CD4-positive, alpha-beta T cell treated with Interleukin-4 for 4 hours (primary cell): ENCODE measurements at regions not wholly inside any gene's neighbourhood (a gene's known extent, or its start where the extent isn't known, plus 50 kb on each side); places are given as distances from the start of the nearest gene placed in this dataset.

ENCODE experiments used
- DNase-seq: peaks from one replicate; pipeline ENCODE4 v3.0.0-alpha.2; 2020

- no peak for DNase-seq
Measured at GRCh38 chr9:28032268-28032590, 458.9 kb upstream of the C9orf72 start.

DNA sequence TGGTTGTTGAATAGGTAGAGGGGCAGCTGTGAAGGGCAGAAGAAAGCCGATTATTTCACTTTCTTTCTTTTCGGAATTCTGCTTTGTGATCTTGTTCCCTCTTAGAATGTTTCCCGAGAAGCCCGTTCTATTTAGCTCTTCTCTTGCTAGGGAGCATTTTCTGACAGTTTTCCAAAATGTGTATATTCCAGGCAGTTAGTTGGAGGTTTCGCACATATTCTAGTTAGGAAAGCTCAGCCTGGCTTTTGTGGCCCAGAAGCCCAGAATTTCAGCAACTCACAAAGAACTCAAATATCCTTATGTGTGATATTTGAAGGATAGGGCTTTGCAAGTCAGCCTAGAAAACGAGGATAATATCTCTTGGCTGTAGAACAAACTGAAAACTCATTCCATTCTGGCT lies 461.0 kb upstream of the C9orf72 start:
- DNase-seq, result no peak

DNA sequence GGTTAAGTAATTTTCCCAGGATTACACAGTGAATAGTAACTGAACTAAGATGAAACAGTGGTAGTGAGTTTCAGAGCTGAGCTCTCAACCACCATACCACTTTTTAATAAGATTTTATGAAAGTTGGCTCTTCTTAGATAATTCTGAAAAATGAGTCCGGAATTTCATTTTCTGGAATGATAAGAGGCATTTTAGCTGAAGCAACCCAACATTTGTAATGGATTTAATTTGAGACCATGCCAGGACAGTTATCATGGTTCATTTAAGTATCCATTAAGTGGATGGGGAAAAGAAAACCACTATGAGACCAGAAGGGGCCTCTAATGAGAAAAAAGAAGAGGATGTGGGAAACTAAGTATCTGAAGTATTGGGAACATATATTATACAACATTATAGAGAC lies 464.7 kb upstream of the C9orf72 start:
- no peak for DNase-seq

- no peak for DNase-seq
Measured at GRCh38 chr9:28045051-28045450, 471.8 kb upstream of the C9orf72 start.

DNA sequence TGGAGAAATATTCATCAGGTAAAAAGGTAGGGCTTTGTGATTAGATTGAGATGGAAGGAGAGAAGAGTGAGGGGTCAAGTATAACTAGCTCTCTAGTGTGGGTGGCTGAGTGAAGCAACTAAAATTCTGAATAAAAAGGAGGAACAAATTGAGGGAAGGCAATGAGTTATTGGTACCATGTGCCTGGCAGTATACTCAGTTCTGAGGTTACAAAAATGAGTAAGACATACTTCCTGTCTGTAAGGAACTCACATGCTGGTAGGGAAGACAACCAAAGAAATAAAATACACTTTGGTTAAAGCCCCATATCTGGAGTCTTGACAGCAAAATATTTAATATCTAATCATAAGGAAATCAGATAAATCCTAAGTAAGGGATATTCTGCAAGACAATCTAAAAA lies 476.8 kb upstream of the C9orf72 start:
- DNase-seq, result no peak

GRCh38 chr9:28050941-28051340 lies 477.7 kb upstream of the C9orf72 start:
- no peak for DNase-seq

DNA sequence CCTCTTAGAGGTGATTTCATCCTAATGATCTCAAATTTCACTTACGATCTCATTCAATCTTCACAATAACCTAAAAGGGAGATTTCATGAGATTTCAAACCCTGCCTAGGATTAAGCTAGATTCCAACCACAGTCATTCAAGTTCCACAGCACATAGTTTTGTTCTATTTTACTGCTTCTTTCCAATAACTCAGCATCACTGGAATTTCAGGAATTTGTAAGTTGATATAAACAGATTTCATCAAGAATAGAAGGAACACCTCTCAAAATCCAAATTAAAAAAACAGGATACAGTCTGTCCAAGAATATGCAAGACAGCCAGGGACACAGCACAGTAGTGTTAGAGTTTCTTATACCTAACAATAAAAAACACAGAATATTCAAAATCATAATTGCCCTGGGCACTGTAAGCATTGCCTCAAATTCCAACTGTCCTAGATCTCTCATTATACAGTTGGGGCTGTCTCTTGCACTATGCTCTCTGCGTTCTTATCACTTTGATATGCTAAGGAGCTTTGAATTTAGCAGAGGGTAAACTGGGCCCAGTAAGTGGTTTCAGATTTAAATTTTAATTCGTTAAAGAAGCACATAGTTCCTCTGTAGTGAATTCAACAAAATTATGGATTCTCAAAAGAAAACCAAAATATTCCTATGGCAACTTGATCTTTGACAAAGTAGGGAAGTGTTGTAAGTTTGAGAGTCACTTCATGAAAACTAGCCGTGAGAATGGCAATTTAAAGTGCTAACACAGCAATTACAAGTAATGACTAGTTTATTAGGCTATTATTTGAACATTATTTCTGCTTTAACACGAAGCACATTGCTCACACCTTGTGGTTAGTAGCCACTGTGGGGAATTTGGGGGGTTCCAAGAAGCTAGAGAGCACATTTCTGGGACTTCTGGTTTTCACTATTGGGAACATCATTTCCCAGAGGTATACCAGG lies 478.6 kb upstream of the C9orf72 start:
- DNase-seq, result no peak

DNA sequence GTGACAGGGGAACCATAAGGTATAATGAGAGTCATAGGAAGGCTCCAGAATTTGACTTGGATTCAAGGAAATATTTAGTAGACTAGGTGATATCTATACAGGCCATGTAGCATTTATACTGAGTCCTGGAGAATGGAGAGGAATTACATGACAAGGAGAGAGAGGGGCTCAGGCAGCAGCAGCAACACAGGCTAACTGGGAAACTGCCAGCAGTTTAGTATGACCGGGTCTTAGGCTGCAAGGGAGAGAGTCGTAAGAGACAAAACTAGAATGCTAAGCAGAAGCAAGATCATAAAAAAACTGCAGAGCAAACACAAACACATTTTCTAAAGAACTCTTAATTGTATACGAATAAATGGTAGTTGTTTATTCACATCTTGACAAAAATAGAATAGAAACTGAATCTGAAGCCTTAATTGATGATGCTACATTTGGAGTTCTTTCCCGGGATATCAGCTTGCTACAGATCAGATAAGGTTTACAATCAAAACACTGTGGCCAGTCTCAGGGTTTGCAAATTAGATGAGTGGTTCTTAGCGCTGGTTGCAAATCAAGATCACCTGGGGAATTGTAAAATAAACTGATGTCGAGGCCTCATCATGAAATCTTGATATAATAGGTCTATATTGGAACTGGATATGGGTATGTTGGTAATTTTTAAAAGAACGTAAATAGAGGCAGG lies 480.0 kb upstream of the C9orf72 start:
- DNase-seq, result no peak

GRCh38 chr9:28056006-28056405 lies 482.7 kb upstream of the C9orf72 start:
- DNase-seq, result no peak

GRCh38 chr9:28056466-28056865 lies 483.2 kb upstream of the C9orf72 start:
- DNase-seq, result no peak

- no peak for DNase-seq
Measured at GRCh38 chr9:28059192-28059591, 485.9 kb upstream of the C9orf72 start.

DNA sequence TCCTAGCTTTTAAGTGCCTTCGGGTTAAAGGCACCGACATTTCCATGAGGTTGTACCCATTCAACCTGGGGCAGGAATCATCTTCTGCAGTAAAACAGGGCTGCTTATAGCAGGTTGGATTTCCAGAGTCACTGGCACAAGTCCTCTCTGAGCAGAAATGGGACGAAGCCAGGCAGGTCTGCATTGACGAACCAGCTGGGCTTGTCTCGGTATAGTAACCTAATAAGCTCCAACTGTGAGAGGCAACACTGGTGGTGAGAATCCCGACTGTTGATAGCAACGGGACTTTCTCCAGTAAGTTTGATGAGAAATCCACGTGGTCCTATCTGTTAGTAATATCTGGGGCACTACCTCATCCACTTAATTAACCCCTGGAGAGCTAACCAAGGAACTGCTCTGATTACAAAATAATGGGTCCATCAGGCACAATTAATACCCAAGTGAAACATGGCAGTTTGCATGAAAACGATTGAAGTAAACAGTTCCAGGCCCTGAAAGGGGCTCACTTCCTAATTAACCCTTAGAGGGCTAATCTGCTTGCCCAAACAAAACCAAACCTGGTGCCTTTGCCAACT lies 491.0 kb upstream of the C9orf72 start:
- no peak for DNase-seq

DNA sequence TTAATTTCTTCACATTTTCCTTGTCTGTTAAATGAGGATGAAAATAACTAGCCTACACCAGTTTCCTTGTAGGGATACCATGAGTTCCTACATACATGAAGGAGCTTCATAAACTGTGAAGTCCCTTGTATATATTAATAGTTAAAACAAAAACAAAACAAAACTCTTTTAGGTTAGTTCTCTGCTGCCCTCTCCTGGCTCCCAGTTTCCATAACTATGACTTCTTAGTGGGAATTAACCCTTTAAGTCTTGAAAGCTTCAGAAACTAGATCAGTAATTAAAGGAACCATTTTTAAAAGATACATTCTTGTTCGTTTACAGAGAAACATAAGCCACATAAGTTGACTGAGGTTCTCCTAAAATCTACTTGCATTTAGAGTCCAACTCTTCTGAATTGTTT lies 500.0 kb upstream of the C9orf72 start:
- no peak for DNase-seq

- DNase-seq, result no peak
Measured at GRCh38 chr9:28079677-28080076, 506.4 kb upstream of the C9orf72 start.

GRCh38 chr9:28082671-28083070 lies 509.4 kb upstream of the C9orf72 start:
- DNase-seq, result no peak

DNA sequence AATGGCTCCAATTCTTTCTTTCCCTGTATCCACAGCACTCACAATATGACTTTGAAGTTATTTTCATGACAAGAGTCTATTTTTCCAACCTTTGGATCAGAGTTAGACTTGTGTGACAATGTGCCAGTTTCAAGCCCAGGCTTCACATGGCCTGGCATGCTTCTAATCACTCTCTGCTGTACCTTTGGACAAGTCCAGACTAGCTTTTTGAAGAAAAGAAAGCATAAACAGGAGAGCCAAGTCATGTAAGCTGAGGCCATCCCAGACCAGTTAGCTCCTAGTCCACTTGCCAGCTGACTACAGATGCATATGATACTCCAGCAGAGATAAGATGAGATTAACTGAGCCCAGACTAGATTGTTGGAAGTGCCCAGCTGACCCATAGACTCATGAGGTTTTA lies 513.6 kb upstream of the C9orf72 start:
- DNase-seq, result no peak

GRCh38 chr9:28092981-28093936 lies 520.0 kb upstream of the C9orf72 start:
- no peak for DNase-seq

GRCh38 chr9:28101509-28101908 lies 528.2 kb upstream of the C9orf72 start:
- DNase-seq, result no peak

DNA sequence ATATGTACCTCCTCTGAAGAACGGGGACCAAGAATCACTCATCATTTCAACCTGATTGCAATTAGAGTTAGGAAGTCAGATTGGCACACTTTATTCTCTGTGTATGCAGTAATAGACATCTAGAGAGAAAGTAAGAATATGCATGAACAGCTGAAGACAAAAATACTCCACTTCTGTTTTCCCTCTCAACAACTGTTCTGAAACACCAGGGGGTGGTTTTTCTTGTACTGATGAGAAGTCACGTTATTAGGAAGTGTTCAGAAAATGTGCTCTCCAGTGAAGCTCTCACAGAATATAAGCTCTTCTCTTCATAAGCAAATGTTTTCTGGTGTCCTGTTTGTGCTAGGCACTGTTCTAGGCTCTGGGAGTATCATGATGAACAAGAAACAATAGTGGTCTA lies 531.7 kb upstream of the C9orf72 start:
- DNase-seq, result no peak

GRCh38 chr9:28120184-28120583 lies 546.9 kb upstream of the C9orf72 start:
- no peak for DNase-seq

GRCh38 chr9:28120626-28121025 lies 547.3 kb upstream of the C9orf72 start:
- DNase-seq, result no peak

DNA sequence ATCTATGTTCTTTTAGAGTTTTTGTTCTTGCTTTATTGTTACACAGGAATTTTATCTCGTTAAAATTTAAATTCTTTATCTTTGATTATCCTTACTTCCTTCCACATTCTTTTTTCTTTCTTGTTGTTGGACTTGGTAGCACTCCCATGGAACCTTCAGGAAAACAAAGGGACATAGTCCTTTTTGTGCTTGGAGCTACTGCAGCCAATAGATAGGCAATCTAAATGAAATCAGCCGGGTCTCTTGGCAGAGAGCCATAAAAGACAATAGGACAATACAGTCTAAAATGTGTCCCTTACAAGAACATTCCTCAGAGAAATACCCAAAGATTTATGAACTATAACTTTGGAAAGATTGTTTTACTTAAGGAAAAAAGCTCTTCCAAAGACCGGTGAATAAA lies 548.1 kb upstream of the C9orf72 start:
- DNase-seq, result no peak

DNA sequence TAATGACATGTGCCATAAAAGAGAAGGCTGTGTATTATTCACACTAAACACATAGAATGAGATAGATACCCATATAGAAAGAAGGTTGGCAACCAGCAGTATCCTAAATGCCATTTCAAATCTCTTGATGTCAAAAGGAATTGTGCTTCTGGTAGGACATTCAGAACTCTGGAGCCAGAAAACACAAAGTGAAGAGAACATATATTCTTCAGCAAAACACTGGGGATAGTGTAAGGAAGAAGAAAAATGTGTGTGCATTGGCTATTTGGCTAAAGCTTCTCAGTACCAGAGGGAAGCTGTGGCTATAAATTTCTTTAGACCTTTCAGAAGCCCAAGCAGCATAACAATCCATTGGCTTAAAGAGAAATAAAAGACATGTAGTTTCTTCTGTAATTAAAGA lies 551.6 kb upstream of the C9orf72 start:
- DNase-seq, result no peak
